ENCODE measurements at regions not wholly inside any gene's neighbourhood (a gene's known extent, or its start where the extent isn't known, plus 50 kb on each side); places are given as distances from the start of the nearest gene placed in this dataset.

GRCh38 chr3:106943071-106943470 is 434.2 kb upstream of the CCDC54 start:
- no peak for DNase-seq
- intact Hi-C loops (cut with DNase I; ENCODE audit: low total_unique reads), result no loop called here
- no peak for TF ChIP-seq POLR2A (IDR thresholded peaks at IDR 0.05)
- TF ChIP-seq, protein P1, sequence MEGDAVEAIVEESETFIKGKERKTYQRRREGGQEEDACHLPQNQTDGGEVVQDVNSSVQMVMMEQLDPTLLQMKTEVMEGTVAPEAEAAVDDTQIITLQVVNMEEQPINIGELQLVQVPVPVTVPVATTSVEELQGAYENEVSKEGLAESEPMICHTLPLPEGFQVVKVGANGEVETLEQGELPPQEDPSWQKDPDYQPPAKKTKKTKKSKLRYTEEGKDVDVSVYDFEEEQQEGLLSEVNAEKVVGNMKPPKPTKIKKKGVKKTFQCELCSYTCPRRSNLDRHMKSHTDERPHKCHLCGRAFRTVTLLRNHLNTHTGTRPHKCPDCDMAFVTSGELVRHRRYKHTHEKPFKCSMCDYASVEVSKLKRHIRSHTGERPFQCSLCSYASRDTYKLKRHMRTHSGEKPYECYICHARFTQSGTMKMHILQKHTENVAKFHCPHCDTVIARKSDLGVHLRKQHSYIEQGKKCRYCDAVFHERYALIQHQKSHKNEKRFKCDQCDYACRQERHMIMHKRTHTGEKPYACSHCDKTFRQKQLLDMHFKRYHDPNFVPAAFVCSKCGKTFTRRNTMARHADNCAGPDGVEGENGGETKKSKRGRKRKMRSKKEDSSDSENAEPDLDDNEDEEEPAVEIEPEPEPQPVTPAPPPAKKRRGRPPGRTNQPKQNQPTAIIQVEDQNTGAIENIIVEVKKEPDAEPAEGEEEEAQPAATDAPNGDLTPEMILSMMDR (IDR thresholded peaks at IDR 0.05), result no peak
- no peak overlapping the region for H3K27ac ChIP-seq
- no peaks in the 10 kb centered on the region for H3K36me3 ChIP-seq
- H3K4me3 ChIP-seq, result no peak overlapping the region
- H3K9me3 ChIP-seq, result no peaks in the 10 kb centered on the region
- no peaks in the 10 kb centered on the region for H3K27me3 ChIP-seq
- H3K4me1 ChIP-seq, result no peaks in the 10 kb centered on the region

GRCh38 chr3:106945435-106945834 is 431.8 kb upstream of the CCDC54 start:
- Histone ChIP-seq H3K4me3 (no peak overlapping the region), H3K9me3 (no peaks in the 10 kb centered on the region), H3K36me3 (no peaks in the 10 kb centered on the region), H3K27me3 (no peaks in the 10 kb centered on the region), H3K4me1 (no peaks in the 10 kb centered on the region), H3K27ac (no peak overlapping the region)
- TF ChIP-seq POLR2A (IDR thresholded peaks at IDR 0.05), result no peak
- TF ChIP-seq, protein P1 (IDR thresholded peaks at IDR 0.05), result no peak
- intact Hi-C loops (cut with DNase I; ENCODE audit: low total_unique reads), result no loop called here
- DNase-seq, result no peak

DNA sequence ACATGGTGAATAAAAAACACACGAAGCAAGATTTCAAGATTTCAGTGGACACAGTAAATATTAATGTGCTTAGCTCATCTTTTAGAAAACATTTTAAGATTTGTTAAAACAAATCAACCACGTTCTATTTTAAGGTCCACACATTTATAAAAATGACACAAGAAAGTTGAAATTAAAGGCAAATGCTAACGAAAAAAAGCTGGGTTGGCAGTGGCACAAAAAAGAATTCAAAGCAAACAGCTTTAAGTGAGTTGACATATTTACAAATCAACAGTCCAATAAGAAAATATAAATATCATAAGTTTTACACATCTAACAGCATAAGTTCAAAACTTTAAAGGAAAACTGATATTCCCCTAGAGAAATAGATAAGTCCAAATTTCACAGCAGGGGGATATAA is 430.4 kb upstream of the CCDC54 start:
- no peaks in the 10 kb centered on the region for H3K4me1 ChIP-seq
- intact Hi-C loops (cut with DNase I; ENCODE audit: low total_unique reads), result no loop called here
- H3K27me3 ChIP-seq, result no peaks in the 10 kb centered on the region
- TF ChIP-seq POLR2A (IDR thresholded peaks at IDR 0.05), result no peak
- TF ChIP-seq, protein P1 (IDR thresholded peaks at IDR 0.05), result no peak
- H3K27ac ChIP-seq, result no peak overlapping the region
- no peak for DNase-seq
- no peak overlapping the region for H3K4me3 ChIP-seq
- no peaks in the 10 kb centered on the region for H3K36me3 ChIP-seq
- H3K9me3 ChIP-seq, result no peaks in the 10 kb centered on the region

DNA sequence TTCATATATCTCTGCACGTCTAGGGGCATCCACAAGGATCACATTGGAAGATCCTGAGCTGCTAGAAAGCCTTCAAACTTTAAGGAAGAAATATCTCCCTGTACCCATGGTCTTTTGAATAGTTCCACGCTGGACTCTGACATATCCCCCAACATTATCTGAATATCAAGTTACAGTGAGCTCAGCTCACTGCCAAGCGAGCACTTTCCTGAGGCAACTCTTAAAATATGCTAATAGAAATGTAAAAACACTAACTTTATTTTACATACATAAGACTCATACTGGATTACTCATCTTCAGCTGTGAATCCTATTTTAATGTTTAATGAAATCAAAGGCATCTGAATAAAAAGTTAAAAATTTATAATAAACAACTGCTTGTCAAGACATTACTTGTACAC is 420.2 kb upstream of the CCDC54 start:
- no peak overlapping the region for H3K4me3 ChIP-seq
- H3K27ac ChIP-seq, result no peak overlapping the region
- no peaks in the 10 kb centered on the region for H3K27me3 ChIP-seq
- TF ChIP-seq, protein P1 (IDR thresholded peaks at IDR 0.05), result no peak
- no peak for TF ChIP-seq POLR2A (IDR thresholded peaks at IDR 0.05)
- no peaks in the 10 kb centered on the region for H3K36me3 ChIP-seq
- no peak for DNase-seq
- H3K9me3 ChIP-seq, result no peaks in the 10 kb centered on the region
- intact Hi-C loops (cut with DNase I; ENCODE audit: low total_unique reads), result no loop called here
- H3K4me1 ChIP-seq, result no peaks in the 10 kb centered on the region

GRCh38 chr3:106962993-106963392 is 414.2 kb upstream of the CCDC54 start:
- Histone ChIP-seq H3K27me3 (no peaks in the 10 kb centered on the region), H3K9me3 (no peaks in the 10 kb centered on the region), H3K27ac (peak overlapping the region in 1 of 2 donors; percentile 49), H3K4me1 (no peaks in the 10 kb centered on the region), H3K4me3 (no peak overlapping the region), H3K36me3 (peaks cover 0 to 2% of the 10 kb centered on the region in 2 donors)
- intact Hi-C loops (cut with DNase I; ENCODE audit: low total_unique reads), result no loop called here
- DNase-seq, result no peak
- no peak for TF ChIP-seq POLR2A (IDR thresholded peaks at IDR 0.05)
- TF ChIP-seq, protein P1 (IDR thresholded peaks at IDR 0.05), result no peak

Data from uterus (tissue), 3 donors.